HFFc6 (cell line): ENCODE measurements at regions not wholly inside any gene's neighbourhood (a gene's known extent, or its start where the extent isn't known, plus 50 kb on each side); places are given as distances from the start of the nearest gene placed in this dataset.
"Not testable (repeated sequence)": the region's sequence is repeated elsewhere in the genome, so short reads cannot be mapped to it uniquely, and the experiment has no call there.

Source experiments
- DNase-seq: peaks from one replicate; pipeline ENCODE4 v3.0.0-alpha.2; 2018
- H3K27ac Mint-ChIP-seq: 2 replicates; pipeline ENCODE4 v1.8.0; 2020; ENCODE audit warnings: mild to moderate bottlenecking, mixed read lengths
- H3K27me3 Mint-ChIP-seq: 2 replicates; pipeline ENCODE4 v1.8.0; 2021; ENCODE audit warnings: mild to moderate bottlenecking, moderate library complexity, mixed read lengths; ENCODE audit not compliant: insufficient read depth
- H3K36me3 Mint-ChIP-seq: 2 replicates; pipeline ENCODE4 v1.8.0; 2021; ENCODE audit warnings: low read depth, mixed read lengths
- H3K4me1 Mint-ChIP-seq: 2 replicates; pipeline ENCODE4 v1.8.0; 2020; ENCODE audit warnings: low read depth, mixed read lengths
- H3K4me3 Mint-ChIP-seq: 2 replicates; pipeline ENCODE4 v1.8.0; 2020; ENCODE audit warnings: mild to moderate bottlenecking, moderate library complexity, mixed read lengths
- H3K9me3 Mint-ChIP-seq: 2 replicates; pipeline ENCODE4 v1.8.0; 2020; ENCODE audit warnings: mild to moderate bottlenecking, mixed read lengths
- TF ChIP-seq, protein P1 (sequence below): fragments of 200-600 bp; sonication (generic); IDR thresholded peaks from 2 replicates; pipeline ENCODE4 v1.5.0; 2021; ENCODE audit warnings: antibody characterized with exemption, mild to moderate bottlenecking

DNA sequence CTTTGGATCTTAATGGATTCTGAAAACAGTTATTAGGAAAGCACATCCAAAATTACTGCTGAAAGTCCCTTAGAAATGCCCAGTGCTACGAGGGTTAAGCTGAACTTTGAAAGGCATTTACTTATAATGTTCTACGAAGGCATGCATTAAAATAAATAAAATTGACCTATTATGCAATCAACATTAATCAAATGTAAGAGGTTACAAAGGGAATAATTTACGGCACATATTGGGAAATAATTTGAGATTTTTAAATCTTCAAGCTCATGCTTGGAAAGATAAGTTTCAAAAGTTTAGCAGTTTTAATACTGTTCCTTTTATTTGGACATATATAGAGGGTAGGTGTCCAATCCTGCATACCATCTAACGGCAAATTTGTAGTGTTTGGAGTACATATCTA lies 1564.1 kb upstream of the DDX18 start:
- Mint-ChIP-seq H3K27me3 (no peaks in the 10 kb centered on the region), H3K27ac (no peak overlapping the region), H3K4me1 (no peaks in the 10 kb centered on the region), H3K36me3 (no peaks in the 10 kb centered on the region), H3K4me3 (no peak overlapping the region), H3K9me3 (peaks cover 42% of the 10 kb centered on the region)
- TF ChIP-seq, protein P1, sequence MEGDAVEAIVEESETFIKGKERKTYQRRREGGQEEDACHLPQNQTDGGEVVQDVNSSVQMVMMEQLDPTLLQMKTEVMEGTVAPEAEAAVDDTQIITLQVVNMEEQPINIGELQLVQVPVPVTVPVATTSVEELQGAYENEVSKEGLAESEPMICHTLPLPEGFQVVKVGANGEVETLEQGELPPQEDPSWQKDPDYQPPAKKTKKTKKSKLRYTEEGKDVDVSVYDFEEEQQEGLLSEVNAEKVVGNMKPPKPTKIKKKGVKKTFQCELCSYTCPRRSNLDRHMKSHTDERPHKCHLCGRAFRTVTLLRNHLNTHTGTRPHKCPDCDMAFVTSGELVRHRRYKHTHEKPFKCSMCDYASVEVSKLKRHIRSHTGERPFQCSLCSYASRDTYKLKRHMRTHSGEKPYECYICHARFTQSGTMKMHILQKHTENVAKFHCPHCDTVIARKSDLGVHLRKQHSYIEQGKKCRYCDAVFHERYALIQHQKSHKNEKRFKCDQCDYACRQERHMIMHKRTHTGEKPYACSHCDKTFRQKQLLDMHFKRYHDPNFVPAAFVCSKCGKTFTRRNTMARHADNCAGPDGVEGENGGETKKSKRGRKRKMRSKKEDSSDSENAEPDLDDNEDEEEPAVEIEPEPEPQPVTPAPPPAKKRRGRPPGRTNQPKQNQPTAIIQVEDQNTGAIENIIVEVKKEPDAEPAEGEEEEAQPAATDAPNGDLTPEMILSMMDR = no peak
- DNase-seq = no peak

GRCh38 chr2:116264872-116265271 lies 1549.6 kb upstream of the DDX18 start:
- TF ChIP-seq, protein P1 = no peak
- H3K36me3 Mint-ChIP-seq = no peaks in the 10 kb centered on the region
- H3K27ac Mint-ChIP-seq = no peak overlapping the region
- H3K9me3 Mint-ChIP-seq = peaks cover 47% of the 10 kb centered on the region
- H3K27me3 Mint-ChIP-seq = no peaks in the 10 kb centered on the region
- H3K4me3 Mint-ChIP-seq = no peak overlapping the region
- no peaks in the 10 kb centered on the region for H3K4me1 Mint-ChIP-seq
- no peak for DNase-seq

GRCh38 chr2:116269040-116269439 lies 1545.5 kb upstream of the DDX18 start:
- Mint-ChIP-seq H3K36me3 (no peaks in the 10 kb centered on the region), H3K27ac (no peak overlapping the region)

GRCh38 chr2:116304328-116304727 lies 1510.2 kb upstream of the DDX18 start:
- no peak overlapping the region for H3K27ac Mint-ChIP-seq
- H3K9me3 Mint-ChIP-seq = peaks cover 22% of the 10 kb centered on the region
- H3K4me1 Mint-ChIP-seq = no peaks in the 10 kb centered on the region
- no peak overlapping the region for H3K4me3 Mint-ChIP-seq
- DNase-seq = no peak
- no peaks in the 10 kb centered on the region for H3K27me3 Mint-ChIP-seq
- H3K36me3 Mint-ChIP-seq = no peaks in the 10 kb centered on the region
- TF ChIP-seq, protein P1 = no peak

More at GRCh38 chr2:116269040-116269439, 1545.5 kb upstream of the DDX18 start:
- peaks cover 23% of the 10 kb centered on the region for H3K9me3 Mint-ChIP-seq
- DNase-seq = no peak
- no peaks in the 10 kb centered on the region for H3K4me1 Mint-ChIP-seq
- TF ChIP-seq, protein P1 = no peak
- H3K4me3 Mint-ChIP-seq = no peak overlapping the region
- no peaks in the 10 kb centered on the region for H3K27me3 Mint-ChIP-seq

- no peaks in the 10 kb centered on the region for H3K27me3 Mint-ChIP-seq
- H3K27ac Mint-ChIP-seq = no peak overlapping the region
- peaks cover 33% of the 10 kb centered on the region for H3K9me3 Mint-ChIP-seq
- TF ChIP-seq, protein P1 = no peak
- DNase-seq = no peak
- no peak overlapping the region for H3K4me3 Mint-ChIP-seq
- H3K36me3 Mint-ChIP-seq = no peaks in the 10 kb centered on the region
- no peaks in the 10 kb centered on the region for H3K4me1 Mint-ChIP-seq
Observed at GRCh38 chr2:116317111-116317510, 1497.4 kb upstream of the DDX18 start.

DNA sequence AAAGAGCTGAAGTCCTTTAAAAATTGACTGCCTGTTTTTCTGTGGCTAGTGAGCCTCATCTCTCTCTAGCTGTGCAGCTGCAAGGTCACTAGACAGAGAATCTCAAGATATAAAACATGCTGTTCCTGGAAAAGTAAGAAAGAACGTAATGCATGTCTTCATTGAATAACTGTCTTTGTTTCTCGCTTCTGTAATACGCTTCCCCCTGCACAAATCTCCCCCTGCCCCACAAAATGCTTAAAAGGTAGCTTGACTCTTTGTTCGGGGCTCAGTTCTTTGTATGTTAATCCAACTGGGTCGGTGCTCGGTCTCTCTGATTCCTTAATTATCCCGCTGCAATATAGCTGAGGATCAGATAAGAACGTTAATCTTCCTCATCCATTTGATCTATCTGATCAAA lies 1495.9 kb upstream of the DDX18 start:
- not testable (repeated sequence) for H3K27ac Mint-ChIP-seq, H3K4me3 Mint-ChIP-seq, H3K36me3 Mint-ChIP-seq, H3K4me1 Mint-ChIP-seq, H3K27me3 Mint-ChIP-seq, DNase-seq
- peaks cover 39% of the 10 kb centered on the region for H3K9me3 Mint-ChIP-seq
